HFFc6 (cell line): ENCODE measurements at regions not wholly inside any gene's neighbourhood (a gene's known extent, or its start where the extent isn't known, plus 50 kb on each side); places are given as distances from the start of the nearest gene placed in this dataset.

Experiments
- DNase-seq: peaks from one replicate; pipeline ENCODE4 v3.0.0-alpha.2; 2018
- H3K27ac Mint-ChIP-seq: 2 replicates; pipeline ENCODE4 v1.8.0; 2020; ENCODE audit warnings: mild to moderate bottlenecking, mixed read lengths
- H3K27me3 Mint-ChIP-seq: 2 replicates; pipeline ENCODE4 v1.8.0; 2021; ENCODE audit warnings: mild to moderate bottlenecking, moderate library complexity, mixed read lengths; ENCODE audit not compliant: insufficient read depth
- H3K36me3 Mint-ChIP-seq: 2 replicates; pipeline ENCODE4 v1.8.0; 2021; ENCODE audit warnings: low read depth, mixed read lengths
- H3K4me1 Mint-ChIP-seq: 2 replicates; pipeline ENCODE4 v1.8.0; 2020; ENCODE audit warnings: low read depth, mixed read lengths
- H3K4me3 Mint-ChIP-seq: 2 replicates; pipeline ENCODE4 v1.8.0; 2020; ENCODE audit warnings: mild to moderate bottlenecking, moderate library complexity, mixed read lengths
- H3K9me3 Mint-ChIP-seq: 2 replicates; pipeline ENCODE4 v1.8.0; 2020; ENCODE audit warnings: mild to moderate bottlenecking, mixed read lengths
- TF ChIP-seq, protein P1 (sequence below): fragments of 200-600 bp; sonication (generic); IDR thresholded peaks from 2 replicates; pipeline ENCODE4 v1.5.0; 2021; ENCODE audit warnings: antibody characterized with exemption, mild to moderate bottlenecking

DNA sequence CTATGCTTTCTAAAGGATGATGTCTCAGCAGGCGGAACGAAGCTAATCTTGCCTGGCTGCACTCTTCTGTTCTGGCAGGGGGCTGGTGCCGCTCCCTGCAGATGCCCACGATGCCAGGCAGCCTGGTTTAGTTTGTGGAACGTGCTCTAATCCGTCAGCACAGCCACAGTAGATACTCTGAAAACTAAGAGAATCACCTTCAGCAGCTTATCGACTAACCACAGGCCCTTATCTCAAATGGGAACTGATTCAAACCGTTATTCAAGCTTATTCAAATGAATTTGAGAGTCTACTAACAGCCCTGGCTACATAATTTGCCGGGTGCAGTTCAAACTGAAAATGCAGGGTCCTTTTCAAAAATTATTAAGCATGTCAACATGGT is 246.6 kb upstream of the ANKRD55 start:
- H3K36me3 Mint-ChIP-seq = no peaks in the 10 kb centered on the region
- TF ChIP-seq, protein P1, sequence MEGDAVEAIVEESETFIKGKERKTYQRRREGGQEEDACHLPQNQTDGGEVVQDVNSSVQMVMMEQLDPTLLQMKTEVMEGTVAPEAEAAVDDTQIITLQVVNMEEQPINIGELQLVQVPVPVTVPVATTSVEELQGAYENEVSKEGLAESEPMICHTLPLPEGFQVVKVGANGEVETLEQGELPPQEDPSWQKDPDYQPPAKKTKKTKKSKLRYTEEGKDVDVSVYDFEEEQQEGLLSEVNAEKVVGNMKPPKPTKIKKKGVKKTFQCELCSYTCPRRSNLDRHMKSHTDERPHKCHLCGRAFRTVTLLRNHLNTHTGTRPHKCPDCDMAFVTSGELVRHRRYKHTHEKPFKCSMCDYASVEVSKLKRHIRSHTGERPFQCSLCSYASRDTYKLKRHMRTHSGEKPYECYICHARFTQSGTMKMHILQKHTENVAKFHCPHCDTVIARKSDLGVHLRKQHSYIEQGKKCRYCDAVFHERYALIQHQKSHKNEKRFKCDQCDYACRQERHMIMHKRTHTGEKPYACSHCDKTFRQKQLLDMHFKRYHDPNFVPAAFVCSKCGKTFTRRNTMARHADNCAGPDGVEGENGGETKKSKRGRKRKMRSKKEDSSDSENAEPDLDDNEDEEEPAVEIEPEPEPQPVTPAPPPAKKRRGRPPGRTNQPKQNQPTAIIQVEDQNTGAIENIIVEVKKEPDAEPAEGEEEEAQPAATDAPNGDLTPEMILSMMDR = no peak
- peaks cover 33% of the 10 kb centered on the region for H3K4me1 Mint-ChIP-seq
- H3K27ac Mint-ChIP-seq = no peak overlapping the region
- no peak for DNase-seq
- H3K27me3 Mint-ChIP-seq = peaks cover 9% of the 10 kb centered on the region; the same call in 1 of the 2 replicates
- H3K9me3 Mint-ChIP-seq = no peaks in the 10 kb centered on the region
- peak overlapping the region; percentile 76 for H3K4me3 Mint-ChIP-seq

DNA sequence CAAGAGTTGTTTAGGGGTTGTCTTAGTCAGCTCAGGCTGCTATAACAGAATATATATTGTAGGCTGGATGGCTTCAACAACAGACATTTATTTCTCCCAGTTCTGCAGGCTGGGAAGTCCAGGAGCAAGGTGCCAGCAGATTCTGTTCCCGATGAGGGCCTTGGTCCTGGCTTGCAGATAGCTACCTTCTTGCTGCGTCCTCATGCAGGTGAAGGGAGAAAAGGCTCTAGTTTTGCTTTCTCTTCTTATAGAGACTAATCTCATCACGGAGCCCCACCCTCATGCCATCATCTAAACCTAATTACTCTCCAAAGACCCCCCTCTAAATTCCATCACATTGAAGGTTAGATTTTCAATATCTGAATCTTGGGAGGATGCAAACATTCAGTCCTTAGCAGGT is 246.0 kb upstream of the ANKRD55 start:
- Mint-ChIP-seq H3K27me3 (peaks cover 8% of the 10 kb centered on the region; the same call in 1 of the 2 replicates), H3K4me3 (no peak overlapping the region), H3K27ac (no peak overlapping the region), H3K4me1 (peaks cover 33% of the 10 kb centered on the region), H3K9me3 (no peaks in the 10 kb centered on the region), H3K36me3 (no peaks in the 10 kb centered on the region)
- TF ChIP-seq, protein P1 = no peak
- no peak for DNase-seq

DNA sequence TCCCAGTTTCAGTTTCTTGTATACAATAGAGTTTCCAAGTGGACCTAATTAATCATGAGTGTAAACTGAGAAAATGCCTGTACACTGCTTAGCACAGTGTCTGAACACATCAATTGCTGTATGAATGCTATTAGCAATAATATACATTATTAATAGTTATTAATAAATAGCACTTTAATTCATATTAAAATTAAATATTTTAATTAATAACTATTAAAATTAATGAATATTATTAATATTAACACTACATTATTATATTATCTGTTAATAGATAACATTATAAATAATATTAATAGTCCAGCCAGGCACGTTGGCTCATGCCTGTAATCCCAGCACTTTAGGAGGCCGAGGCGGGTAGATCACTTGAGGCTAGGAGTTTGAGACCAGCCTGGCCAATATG is 244.9 kb upstream of the ANKRD55 start:
- no peaks in the 10 kb centered on the region for H3K36me3 Mint-ChIP-seq
- TF ChIP-seq, protein P1 = no peak
- no peak for DNase-seq
- H3K4me1 Mint-ChIP-seq = peaks cover 33% of the 10 kb centered on the region
- H3K27ac Mint-ChIP-seq = no peak overlapping the region
- no peak overlapping the region for H3K4me3 Mint-ChIP-seq
- peaks cover 5% of the 10 kb centered on the region; the same call in 1 of the 2 replicates for H3K27me3 Mint-ChIP-seq
- H3K9me3 Mint-ChIP-seq = no peaks in the 10 kb centered on the region

DNA sequence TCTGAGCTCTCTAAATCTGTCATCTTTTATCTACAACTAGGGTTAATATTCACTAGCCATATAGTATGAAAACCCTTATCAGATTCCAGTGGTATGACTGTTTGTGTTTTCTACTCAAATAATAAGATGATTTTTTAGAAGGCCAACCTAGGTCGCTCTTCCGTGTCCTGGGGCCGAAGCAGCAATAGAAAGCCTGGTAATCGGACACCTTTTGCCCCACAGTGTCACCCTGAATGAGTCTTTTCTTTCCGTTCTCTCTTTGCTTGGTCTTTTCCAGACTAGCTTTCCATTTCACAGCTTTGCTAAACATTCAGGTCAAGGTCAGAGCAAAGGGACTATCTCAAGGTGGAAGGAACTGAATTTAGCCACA is 243.3 kb upstream of the ANKRD55 start:
- H3K9me3 Mint-ChIP-seq = no peaks in the 10 kb centered on the region
- no peak overlapping the region for H3K27ac Mint-ChIP-seq
- no peak overlapping the region for H3K4me3 Mint-ChIP-seq

DNA sequence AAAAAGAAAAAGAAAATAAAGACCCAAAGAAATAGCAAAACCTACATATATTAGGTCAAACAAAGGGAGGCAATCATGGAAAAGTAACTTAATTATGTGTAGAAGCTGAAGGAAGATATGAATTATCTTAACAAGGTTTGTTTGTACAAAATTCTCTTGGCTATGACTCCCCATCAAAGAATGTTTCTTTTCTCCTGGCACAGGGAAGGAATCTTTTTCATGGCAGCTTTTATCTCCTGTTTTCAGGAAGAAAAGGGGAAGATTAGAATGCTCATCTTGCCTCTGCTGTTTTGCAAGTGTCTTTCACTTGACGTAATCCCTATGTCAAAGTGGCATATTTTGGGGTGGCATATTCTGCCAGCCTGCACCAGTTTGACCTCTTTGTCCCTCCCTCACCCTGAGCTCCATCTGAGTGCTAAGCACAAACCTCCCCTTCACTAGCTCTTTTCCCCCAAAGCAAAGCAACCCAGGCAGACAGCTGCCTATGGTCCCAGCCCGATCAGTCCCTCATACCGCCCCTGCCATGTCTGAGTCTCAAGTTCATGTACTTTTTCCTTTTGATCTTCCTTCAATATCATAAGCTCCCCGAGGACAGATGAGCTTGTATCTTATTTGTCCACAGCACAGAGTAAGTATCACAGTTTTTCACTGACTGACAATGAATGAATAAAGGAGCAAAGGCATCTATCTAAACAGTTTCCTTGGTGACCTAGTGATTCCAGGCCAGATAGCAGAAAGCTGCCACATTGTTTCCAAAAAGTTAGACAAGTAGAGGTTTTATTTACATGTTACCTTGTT is 242.8 kb upstream of the ANKRD55 start:
- DNase-seq = no peak

More for the DNA sequence above, 243.3 kb upstream of the ANKRD55 start:
- no peaks in the 10 kb centered on the region for H3K36me3 Mint-ChIP-seq
- H3K4me1 Mint-ChIP-seq = peaks cover 27% of the 10 kb centered on the region
- H3K27me3 Mint-ChIP-seq = peaks cover 4% of the 10 kb centered on the region; the same call in 1 of the 2 replicates
- TF ChIP-seq, protein P1 = no peak
- DNase-seq = no peak

More for the DNA sequence above, 242.8 kb upstream of the ANKRD55 start:
- H3K27ac Mint-ChIP-seq = no peak overlapping the region
- H3K4me1 Mint-ChIP-seq = peaks cover 23% of the 10 kb centered on the region
- H3K36me3 Mint-ChIP-seq = no peaks in the 10 kb centered on the region
- no peak overlapping the region for H3K4me3 Mint-ChIP-seq
- peaks cover 4% of the 10 kb centered on the region; the same call in 1 of the 2 replicates for H3K27me3 Mint-ChIP-seq
- TF ChIP-seq, protein P1 = no peak
- H3K9me3 Mint-ChIP-seq = no peaks in the 10 kb centered on the region
